ENCODE measurements at regions not wholly inside any gene's neighbourhood (a gene's known extent, or its start where the extent isn't known, plus 50 kb on each side); places are given as distances from the start of the nearest gene placed in this dataset.

DNA sequence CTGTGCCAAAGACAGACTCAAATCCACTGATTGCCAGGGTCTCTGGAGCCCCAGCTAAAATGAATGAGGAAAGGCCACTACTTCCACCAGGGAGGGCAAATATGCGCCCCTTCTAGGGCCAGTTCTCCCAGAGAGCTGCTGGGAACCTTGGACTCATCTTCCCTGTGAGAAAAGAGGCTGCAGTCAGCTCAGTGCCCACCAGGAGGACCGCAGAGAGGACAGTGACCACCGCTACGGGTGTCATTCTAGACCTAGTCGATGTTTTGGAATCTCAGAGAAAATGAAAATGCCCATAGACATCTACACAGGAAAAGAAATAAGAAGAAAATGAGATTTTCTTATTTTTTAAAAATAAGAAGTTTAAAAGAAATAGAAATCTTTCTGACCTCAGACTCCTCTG lies 235.1 kb downstream of the UQCRFS1 start:
- H3K36me3 Mint-ChIP-seq = no peaks in the 10 kb centered on the region
- H3K9me3 Mint-ChIP-seq = no peaks in the 10 kb centered on the region
- H3K4me3 Mint-ChIP-seq = no peak overlapping the region
- DNase-seq = no peak
- no peak overlapping the region for H3K27ac Mint-ChIP-seq
- H3K4me1 Mint-ChIP-seq = no peaks in the 10 kb centered on the region
- peaks cover 4% of the 10 kb centered on the region for H3K27me3 Mint-ChIP-seq
- CTCF ChIA-PET = no interaction called here

DNA sequence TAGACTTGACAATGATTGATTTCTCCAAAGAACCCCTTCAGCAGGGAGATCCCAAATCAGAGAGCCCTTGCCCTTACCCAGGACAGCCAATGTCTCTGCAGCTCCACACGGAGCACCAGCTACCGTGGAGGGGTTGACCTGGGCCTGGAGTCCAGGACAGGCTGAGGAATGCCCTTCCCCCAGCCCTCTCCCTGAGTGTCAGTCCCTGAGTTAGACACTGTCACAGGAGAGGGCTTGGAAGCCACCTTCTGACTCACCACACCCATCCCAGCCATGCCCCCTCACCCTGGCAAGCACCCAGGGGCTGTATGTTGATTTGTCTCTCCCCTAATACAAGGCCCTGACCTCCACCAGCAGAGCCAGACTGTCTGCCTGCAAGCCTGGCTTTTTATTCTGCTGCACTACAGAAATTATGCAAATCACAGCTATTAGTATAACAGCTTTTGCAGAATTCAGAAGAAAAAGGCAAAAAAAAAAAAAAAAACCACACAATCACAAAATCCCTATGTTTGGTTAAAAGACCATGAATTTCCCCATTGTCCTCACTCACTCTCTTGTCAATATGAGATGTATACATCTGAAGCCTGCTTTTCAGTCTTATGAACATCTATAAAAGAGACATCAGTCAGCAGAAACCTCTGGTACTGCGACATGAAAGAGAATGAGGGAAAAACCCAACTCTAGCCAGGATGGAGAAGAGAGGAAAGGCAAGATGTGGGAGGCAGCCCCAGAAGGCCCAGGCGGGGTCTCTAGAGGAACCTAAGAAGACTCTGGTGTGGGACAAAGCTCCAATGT lies 240.7 kb downstream of the UQCRFS1 start:
- Mint-ChIP-seq H3K27me3 (no peaks in the 10 kb centered on the region), H3K9me3 (no peaks in the 10 kb centered on the region), H3K36me3 (no peaks in the 10 kb centered on the region), H3K4me1 (no peaks in the 10 kb centered on the region), H3K4me3 (no peak overlapping the region), H3K27ac (no peak overlapping the region)
- CTCF ChIA-PET = no interaction called here
- no peak for DNase-seq

GRCh38 chr19:28971513-28971912 lies 241.4 kb downstream of the UQCRFS1 start:
- Mint-ChIP-seq H3K4me1 (no peaks in the 10 kb centered on the region), H3K36me3 (no peaks in the 10 kb centered on the region)
- CTCF ChIA-PET = no interaction called here

GRCh38 chr19:28971049-28971448 lies 241.9 kb downstream of the UQCRFS1 start:
- no peak for DNase-seq
- no peaks in the 10 kb centered on the region for H3K9me3 Mint-ChIP-seq
- no peaks in the 10 kb centered on the region for H3K36me3 Mint-ChIP-seq
- no peaks in the 10 kb centered on the region for H3K4me1 Mint-ChIP-seq
- H3K27me3 Mint-ChIP-seq = no peaks in the 10 kb centered on the region
- CTCF ChIA-PET = no interaction called here
- no peak overlapping the region for H3K27ac Mint-ChIP-seq
- no peak overlapping the region for H3K4me3 Mint-ChIP-seq

More at GRCh38 chr19:28971513-28971912, 241.4 kb downstream of the UQCRFS1 start:
- Mint-ChIP-seq H3K4me3 (no peak overlapping the region), H3K27me3 (no peaks in the 10 kb centered on the region), H3K9me3 (no peaks in the 10 kb centered on the region), H3K27ac (no peak overlapping the region)
- no peak for DNase-seq

- no peaks in the 10 kb centered on the region for H3K27me3 Mint-ChIP-seq
- no peak for DNase-seq
- CTCF ChIA-PET = no interaction called here
- no peak overlapping the region for H3K27ac Mint-ChIP-seq
- H3K9me3 Mint-ChIP-seq = no peaks in the 10 kb centered on the region
- no peak overlapping the region for H3K4me3 Mint-ChIP-seq
- H3K36me3 Mint-ChIP-seq = no peaks in the 10 kb centered on the region
- H3K4me1 Mint-ChIP-seq = no peaks in the 10 kb centered on the region
These were observed 244.2 kb downstream of the UQCRFS1 start for GRCh38 chr19:28968721-28969120.

DNA sequence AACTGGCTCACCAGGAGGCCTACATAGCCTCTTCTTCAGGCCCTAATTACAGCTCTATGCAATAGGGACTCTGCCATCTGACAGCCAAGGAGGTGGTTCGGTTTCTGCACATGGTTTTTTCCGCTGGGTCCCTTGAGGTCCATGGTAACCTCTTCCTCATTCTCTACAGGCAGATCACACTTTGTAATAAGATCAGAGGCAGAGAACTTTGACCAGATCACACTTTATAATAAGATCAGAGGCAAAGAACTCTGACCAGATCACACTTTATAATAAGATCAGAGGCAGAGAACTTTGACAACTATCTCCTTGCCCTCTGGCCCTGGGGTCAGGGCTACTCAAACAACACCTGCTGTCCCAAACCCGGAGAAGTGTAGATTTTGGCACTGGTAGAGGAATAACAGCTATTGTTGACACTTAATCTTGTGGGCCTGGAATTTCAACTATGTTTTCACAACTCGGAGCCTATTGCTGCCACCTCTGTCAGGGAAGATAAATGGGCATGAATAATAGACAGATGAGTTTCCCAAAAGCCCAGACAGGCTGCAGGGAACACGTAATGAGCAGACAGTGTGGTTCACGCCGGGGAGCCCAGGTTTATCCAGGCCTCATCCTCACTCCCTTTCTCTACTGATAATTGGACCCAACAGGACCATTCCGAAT lies 246.1 kb downstream of the UQCRFS1 start:
- Mint-ChIP-seq H3K27ac (no peak overlapping the region), H3K4me1 (no peaks in the 10 kb centered on the region), H3K36me3 (no peaks in the 10 kb centered on the region), H3K9me3 (no peaks in the 10 kb centered on the region), H3K27me3 (no peaks in the 10 kb centered on the region), H3K4me3 (no peak overlapping the region)
- DNase-seq = no peak
- CTCF ChIA-PET = no interaction called here

GRCh38 chr19:28964500-28964899 lies 248.5 kb downstream of the UQCRFS1 start:
- no peak overlapping the region for H3K4me3 Mint-ChIP-seq
- no peaks in the 10 kb centered on the region for H3K9me3 Mint-ChIP-seq
- no peaks in the 10 kb centered on the region for H3K36me3 Mint-ChIP-seq
- H3K27me3 Mint-ChIP-seq = no peaks in the 10 kb centered on the region
- CTCF ChIA-PET = no interaction called here
- DNase-seq = no peak
- no peaks in the 10 kb centered on the region for H3K4me1 Mint-ChIP-seq
- H3K27ac Mint-ChIP-seq = peak overlapping the region; percentile 47

GRCh38 chr19:28963486-28964250 lies 249.3 kb downstream of the UQCRFS1 start:
- no peaks in the 10 kb centered on the region for H3K4me1 Mint-ChIP-seq
- CTCF ChIA-PET = no interaction called here
- H3K27ac Mint-ChIP-seq = no peak overlapping the region
- H3K36me3 Mint-ChIP-seq = no peaks in the 10 kb centered on the region
- DNase-seq = no peak
- no peaks in the 10 kb centered on the region for H3K27me3 Mint-ChIP-seq
- H3K4me3 Mint-ChIP-seq = no peak overlapping the region
- H3K9me3 Mint-ChIP-seq = no peaks in the 10 kb centered on the region

GRCh38 chr19:28961772-28962500 lies 251.0 kb downstream of the UQCRFS1 start:
- Mint-ChIP-seq H3K36me3 (no peaks in the 10 kb centered on the region), H3K4me1 (no peaks in the 10 kb centered on the region), H3K27me3 (no peaks in the 10 kb centered on the region), H3K9me3 (no peaks in the 10 kb centered on the region), H3K27ac (no peak overlapping the region), H3K4me3 (no peak overlapping the region)
- CTCF ChIA-PET = no interaction called here
- DNase-seq = no peak

GRCh38 chr19:28960986-28961705 lies 251.8 kb downstream of the UQCRFS1 start:
- CTCF ChIA-PET = no interaction called here
- H3K9me3 Mint-ChIP-seq = no peaks in the 10 kb centered on the region
- H3K4me3 Mint-ChIP-seq = no peak overlapping the region
- H3K4me1 Mint-ChIP-seq = no peaks in the 10 kb centered on the region
- no peaks in the 10 kb centered on the region for H3K27me3 Mint-ChIP-seq
- H3K27ac Mint-ChIP-seq = no peak overlapping the region
- H3K36me3 Mint-ChIP-seq = no peaks in the 10 kb centered on the region
- DNase-seq = no peak

DNA sequence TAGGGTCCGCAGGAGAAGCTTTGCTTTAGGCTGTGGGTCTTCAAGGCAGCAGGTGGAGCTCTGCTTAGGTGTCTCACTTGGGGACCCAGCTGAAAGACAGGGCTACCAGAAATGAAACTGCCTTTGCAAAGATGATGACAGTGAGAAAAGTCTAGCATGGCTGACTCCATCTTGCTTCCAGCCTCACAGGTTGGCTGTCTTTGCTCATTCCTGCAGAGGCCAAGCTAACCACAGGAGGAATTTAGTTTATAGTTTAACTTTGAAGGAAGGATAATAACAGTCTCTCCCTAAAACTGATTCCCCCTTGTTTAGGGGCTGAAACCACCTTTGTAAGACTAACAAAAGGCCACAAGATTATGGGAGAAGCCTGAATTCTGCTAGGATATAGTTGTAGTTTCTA lies 252.4 kb downstream of the UQCRFS1 start:
- Mint-ChIP-seq H3K4me3 (no peak overlapping the region), H3K4me1 (no peaks in the 10 kb centered on the region), H3K9me3 (no peaks in the 10 kb centered on the region), H3K27me3 (no peaks in the 10 kb centered on the region), H3K36me3 (no peaks in the 10 kb centered on the region), H3K27ac (no peak overlapping the region)
- CTCF ChIA-PET = no interaction called here
- DNase-seq = no peak

DNA sequence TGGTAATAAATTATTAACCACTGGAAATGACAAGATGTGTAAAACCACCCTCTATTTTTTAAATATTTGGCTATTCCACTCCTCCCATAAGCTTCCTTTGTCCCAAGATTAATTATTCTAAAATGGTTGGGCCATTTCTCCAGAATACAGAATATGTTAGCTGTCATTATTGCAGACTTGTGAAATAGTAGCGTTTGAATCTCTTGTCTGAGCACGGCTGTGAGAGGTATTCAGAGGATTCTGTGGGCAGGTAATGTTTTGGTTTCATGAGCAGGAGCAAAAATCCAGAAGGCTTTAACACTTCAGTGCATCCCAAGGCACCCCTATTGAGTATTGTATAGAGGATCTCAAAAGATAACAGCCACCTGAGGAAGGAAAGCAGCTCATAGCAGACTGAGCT lies 256.0 kb downstream of the UQCRFS1 start:
- H3K27ac Mint-ChIP-seq = no peak overlapping the region
- no peaks in the 10 kb centered on the region for H3K4me1 Mint-ChIP-seq
- CTCF ChIA-PET = no interaction called here
- no peak for DNase-seq
- no peaks in the 10 kb centered on the region for H3K36me3 Mint-ChIP-seq
- peaks cover 3% of the 10 kb centered on the region for H3K9me3 Mint-ChIP-seq
- H3K27me3 Mint-ChIP-seq = no peaks in the 10 kb centered on the region
- no peak overlapping the region for H3K4me3 Mint-ChIP-seq

DNA sequence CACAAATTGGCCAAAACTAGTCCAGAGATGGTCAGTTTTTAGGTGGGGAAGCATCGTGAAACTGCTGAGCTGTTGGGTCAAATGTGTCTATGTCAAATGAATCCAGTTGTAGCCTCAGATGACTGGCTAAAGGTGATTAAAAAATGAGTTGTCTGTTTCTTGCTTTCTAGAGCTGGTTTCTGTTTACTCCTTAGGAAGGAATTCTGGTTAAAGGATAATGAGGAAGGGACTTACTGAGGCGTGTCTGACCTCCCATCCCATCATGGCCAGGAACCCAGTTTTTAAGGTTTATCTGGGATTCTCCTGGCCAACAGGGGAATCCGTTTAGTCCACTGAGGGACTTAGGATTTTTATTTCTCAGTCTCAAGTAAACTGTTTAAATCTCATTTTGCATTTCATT lies 256.5 kb downstream of the UQCRFS1 start:
- no peak overlapping the region for H3K4me3 Mint-ChIP-seq
- CTCF ChIA-PET = no interaction called here
- H3K27ac Mint-ChIP-seq = no peak overlapping the region
- DNase-seq = no peak
- H3K9me3 Mint-ChIP-seq = peaks cover 3% of the 10 kb centered on the region
- no peaks in the 10 kb centered on the region for H3K4me1 Mint-ChIP-seq
- H3K36me3 Mint-ChIP-seq = no peaks in the 10 kb centered on the region
- H3K27me3 Mint-ChIP-seq = no peaks in the 10 kb centered on the region

- Mint-ChIP-seq H3K4me1 (no peaks in the 10 kb centered on the region), H3K9me3 (peaks cover 3% of the 10 kb centered on the region), H3K27ac (no peak overlapping the region), H3K4me3 (no peak overlapping the region), H3K36me3 (no peaks in the 10 kb centered on the region), H3K27me3 (peaks cover 3% of the 10 kb centered on the region)
- CTCF ChIA-PET = no interaction called here
- DNase-seq = no peak
These were observed 263.4 kb downstream of the UQCRFS1 start for GRCh38 chr19:28949535-28949934.
